Panc1 (cell line): ENCODE measurements at regions not wholly inside any gene's neighbourhood (a gene's known extent, or its start where the extent isn't known, plus 50 kb on each side); places are given as distances from the start of the nearest gene placed in this dataset.

Experiments
- ATAC-seq: fragments of 200-7000 bp; cut with Tn5 transposase; 2 replicates; pipeline ENCODE4 v1.9.1; 2020; ENCODE audit warnings: mild to moderate bottlenecking, moderate library complexity
- BruUV-seq: library from RNA; stranded (reverse); fragments of 400-500 nt; replicated peaks from 2 replicates; lab custom pipeline; 2021; lab: Mats Ljungman, UMichigan
- CTCF ChIA-PET: fragments of 300-600 bp; sonication (Branson Sonifier 250); formaldehyde crosslinking; loops from one replicate; lab custom pipeline; 2022; ENCODE audit warnings: antibody characterized with exemption; lab: Charles Lee
- POLR2A ChIA-PET: fragments of 300-600 bp; sonication (Branson Sonifier 250); formaldehyde crosslinking; loops from one replicate; lab custom pipeline; 2022; ENCODE audit warnings: antibody characterized with exemption; lab: Charles Lee
- DNase-seq: peaks from one replicate; pipeline ENCODE4 v3.0.0-alpha.2; 2010; ENCODE audit warnings: low read depth, low spot score
- H3K27ac ChIP-seq: 2 replicates; pipeline ENCODE4 v1.5.1; 2011; ENCODE audit warnings: mild to moderate bottlenecking, low read length, inconsistent platforms
- H3K27me3 ChIP-seq: fragments of 200-500 bp; sonication (Bioruptor generic); 2 replicates; pipeline ENCODE4 v1.6.0; 2014; ENCODE audit warnings: low read length, inconsistent platforms; ENCODE audit not compliant: control insufficient read depth, insufficient read depth
- H3K36me3 ChIP-seq: fragments of 200-500 bp; sonication (Bioruptor generic); 2 replicates; pipeline ENCODE4 v1.5.1; 2014; ENCODE audit warnings: inconsistent platforms, mild to moderate bottlenecking, low read length, moderate library complexity; ENCODE audit not compliant: control insufficient read depth, insufficient read depth
- H3K4me1 ChIP-seq: 2 replicates; pipeline ENCODE4 v1.5.1; 2011; ENCODE audit warnings: inconsistent platforms, mild to moderate bottlenecking, low read length, moderate library complexity; ENCODE audit not compliant: control insufficient read depth, insufficient read depth
- H3K4me3 ChIP-seq, 2 experiments: 2 replicates each; pipeline ENCODE4 v1.5.1; 2011 to 2012; ENCODE audit warnings: low read depth in 2 of 2, low read length in 2 of 2, mild to moderate bottlenecking in 2 of 2, inconsistent platforms in 1 of 2, moderate library complexity in 1 of 2
- H3K9me3 ChIP-seq: fragments of 200-500 bp; sonication (Bioruptor generic); 2 replicates; pipeline ENCODE4 v1.5.1; 2014; ENCODE audit warnings: low read depth, mild to moderate bottlenecking, inconsistent platforms, low read length, moderate library complexity; ENCODE audit not compliant: control insufficient read depth, insufficient read depth
- POLR2AphosphoS5 ChIP-seq: IDR thresholded peaks from 2 replicates; pipeline ENCODE4 v1.6.1; 2012; ENCODE audit warnings: mild to moderate bottlenecking, low read depth, low read length, moderate library complexity
- SIN3A ChIP-seq: IDR thresholded peaks from 2 replicates; pipeline ENCODE4 v1.6.1; 2012; ENCODE audit warnings: low read depth, mild to moderate bottlenecking, low read length, moderate library complexity, borderline replicate concordance; ENCODE audit not compliant: insufficient read depth
- TCF7L2 ChIP-seq: IDR thresholded peaks from 2 replicates; pipeline ENCODE4 v1.6.1; 2011; ENCODE audit warnings: mild to moderate bottlenecking, low read depth, low read length, inconsistent platforms
- in situ Hi-C: cut with HindIII; loops from 2 replicates; pipeline ENCODE4 v1.10.0; 2016; ENCODE audit warnings: low sequenced_read_pairs, low pct_unique_long_range_greater_than_20kb
- intact Hi-C: fragments of 100-400 bp; cut with micrococcal nuclease; formaldehyde crosslinking; loops from one replicate; pipeline ENCODE4 v1.10.0; 2022; ENCODE audit not compliant: unreplicated experiment
- TF ChIP-seq, protein P1 (sequence below), 2 experiments: IDR thresholded peaks; 2 replicates each; pipeline ENCODE4 v1.6.1; 2011 to 2012; ENCODE audit warnings: low read depth in 2 of 2, control low read depth in 1 of 2, low read length in 1 of 2, mild to moderate bottlenecking in 1 of 2, moderate library complexity in 1 of 2; ENCODE audit not compliant: insufficient read depth in 1 of 2
- TF ChIP-seq, protein P2 (sequence below): fragments of 450-650 bp; IDR thresholded peaks from 2 replicates; pipeline ENCODE4 v1.5.1; 2017; ENCODE audit warnings: mild to moderate bottlenecking

DNA sequence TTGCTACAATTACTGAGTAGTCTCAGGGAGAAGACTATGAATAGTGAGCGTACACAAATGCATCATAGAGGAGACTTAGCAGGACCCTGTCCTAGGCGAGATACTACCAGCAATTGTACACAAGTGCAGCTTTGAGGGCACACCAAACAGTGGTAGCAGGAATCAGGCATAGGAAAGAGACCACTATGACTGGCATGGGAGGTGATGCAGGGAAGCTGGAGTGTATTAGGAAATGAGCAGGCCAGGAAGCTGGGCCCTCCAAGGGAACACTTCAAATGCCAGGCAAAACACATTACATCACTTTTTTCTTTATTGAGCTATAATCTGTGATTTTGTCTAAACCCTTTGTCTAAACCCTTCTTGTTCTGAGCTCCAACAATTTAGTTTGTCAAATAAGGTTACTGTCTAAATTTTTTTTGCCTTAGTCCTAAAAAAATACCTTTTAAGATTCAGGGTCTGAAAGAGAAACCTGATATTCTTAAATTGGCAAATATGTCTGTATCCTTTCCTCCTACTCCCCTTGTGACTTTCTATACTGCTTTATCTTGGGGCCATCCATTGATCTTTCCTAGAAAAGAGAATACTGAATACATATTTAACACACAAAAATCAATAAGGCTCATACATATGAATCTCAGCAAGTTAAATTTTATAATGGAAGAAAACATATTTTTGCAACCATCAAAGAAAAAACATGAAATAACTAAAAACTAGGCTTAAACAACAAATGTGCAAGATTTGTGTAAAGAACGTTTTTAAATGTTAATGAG lies 193.8 kb upstream of the PHYHIPL start:
- Histone ChIP-seq H3K4me1 (no peaks in the 10 kb centered on the region), H3K9me3 (no peaks in the 10 kb centered on the region), H3K27me3 (no peaks in the 10 kb centered on the region), H3K27ac (no peak overlapping the region), H3K4me3 (no peak overlapping the region), H3K36me3 (no peaks in the 10 kb centered on the region)
- in situ Hi-C loops (no loop called here), intact Hi-C loops (no loop called here)
- ChIA-PET POLR2A (no interaction called here), CTCF (no interaction called here)
- no TSS peak for BruUV-seq
- no peak for TF ChIP-seq SIN3A
- no peak for TF ChIP-seq POLR2AphosphoS5
- TF ChIP-seq, protein P1, sequence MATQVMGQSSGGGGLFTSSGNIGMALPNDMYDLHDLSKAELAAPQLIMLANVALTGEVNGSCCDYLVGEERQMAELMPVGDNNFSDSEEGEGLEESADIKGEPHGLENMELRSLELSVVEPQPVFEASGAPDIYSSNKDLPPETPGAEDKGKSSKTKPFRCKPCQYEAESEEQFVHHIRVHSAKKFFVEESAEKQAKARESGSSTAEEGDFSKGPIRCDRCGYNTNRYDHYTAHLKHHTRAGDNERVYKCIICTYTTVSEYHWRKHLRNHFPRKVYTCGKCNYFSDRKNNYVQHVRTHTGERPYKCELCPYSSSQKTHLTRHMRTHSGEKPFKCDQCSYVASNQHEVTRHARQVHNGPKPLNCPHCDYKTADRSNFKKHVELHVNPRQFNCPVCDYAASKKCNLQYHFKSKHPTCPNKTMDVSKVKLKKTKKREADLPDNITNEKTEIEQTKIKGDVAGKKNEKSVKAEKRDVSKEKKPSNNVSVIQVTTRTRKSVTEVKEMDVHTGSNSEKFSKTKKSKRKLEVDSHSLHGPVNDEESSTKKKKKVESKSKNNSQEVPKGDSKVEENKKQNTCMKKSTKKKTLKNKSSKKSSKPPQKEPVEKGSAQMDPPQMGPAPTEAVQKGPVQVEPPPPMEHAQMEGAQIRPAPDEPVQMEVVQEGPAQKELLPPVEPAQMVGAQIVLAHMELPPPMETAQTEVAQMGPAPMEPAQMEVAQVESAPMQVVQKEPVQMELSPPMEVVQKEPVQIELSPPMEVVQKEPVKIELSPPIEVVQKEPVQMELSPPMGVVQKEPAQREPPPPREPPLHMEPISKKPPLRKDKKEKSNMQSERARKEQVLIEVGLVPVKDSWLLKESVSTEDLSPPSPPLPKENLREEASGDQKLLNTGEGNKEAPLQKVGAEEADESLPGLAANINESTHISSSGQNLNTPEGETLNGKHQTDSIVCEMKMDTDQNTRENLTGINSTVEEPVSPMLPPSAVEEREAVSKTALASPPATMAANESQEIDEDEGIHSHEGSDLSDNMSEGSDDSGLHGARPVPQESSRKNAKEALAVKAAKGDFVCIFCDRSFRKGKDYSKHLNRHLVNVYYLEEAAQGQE (IDR thresholded peaks at IDR 0.05; ENCODE audit: insufficient read depth in 1 of 2, low read depth in 2 of 2, low read length in 1 of 2): no peak
- no peak for TF ChIP-seq TCF7L2
- TF ChIP-seq, protein P2, sequence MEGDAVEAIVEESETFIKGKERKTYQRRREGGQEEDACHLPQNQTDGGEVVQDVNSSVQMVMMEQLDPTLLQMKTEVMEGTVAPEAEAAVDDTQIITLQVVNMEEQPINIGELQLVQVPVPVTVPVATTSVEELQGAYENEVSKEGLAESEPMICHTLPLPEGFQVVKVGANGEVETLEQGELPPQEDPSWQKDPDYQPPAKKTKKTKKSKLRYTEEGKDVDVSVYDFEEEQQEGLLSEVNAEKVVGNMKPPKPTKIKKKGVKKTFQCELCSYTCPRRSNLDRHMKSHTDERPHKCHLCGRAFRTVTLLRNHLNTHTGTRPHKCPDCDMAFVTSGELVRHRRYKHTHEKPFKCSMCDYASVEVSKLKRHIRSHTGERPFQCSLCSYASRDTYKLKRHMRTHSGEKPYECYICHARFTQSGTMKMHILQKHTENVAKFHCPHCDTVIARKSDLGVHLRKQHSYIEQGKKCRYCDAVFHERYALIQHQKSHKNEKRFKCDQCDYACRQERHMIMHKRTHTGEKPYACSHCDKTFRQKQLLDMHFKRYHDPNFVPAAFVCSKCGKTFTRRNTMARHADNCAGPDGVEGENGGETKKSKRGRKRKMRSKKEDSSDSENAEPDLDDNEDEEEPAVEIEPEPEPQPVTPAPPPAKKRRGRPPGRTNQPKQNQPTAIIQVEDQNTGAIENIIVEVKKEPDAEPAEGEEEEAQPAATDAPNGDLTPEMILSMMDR: no peak
- no peak for DNase-seq
- ATAC-seq: no peak

DNA sequence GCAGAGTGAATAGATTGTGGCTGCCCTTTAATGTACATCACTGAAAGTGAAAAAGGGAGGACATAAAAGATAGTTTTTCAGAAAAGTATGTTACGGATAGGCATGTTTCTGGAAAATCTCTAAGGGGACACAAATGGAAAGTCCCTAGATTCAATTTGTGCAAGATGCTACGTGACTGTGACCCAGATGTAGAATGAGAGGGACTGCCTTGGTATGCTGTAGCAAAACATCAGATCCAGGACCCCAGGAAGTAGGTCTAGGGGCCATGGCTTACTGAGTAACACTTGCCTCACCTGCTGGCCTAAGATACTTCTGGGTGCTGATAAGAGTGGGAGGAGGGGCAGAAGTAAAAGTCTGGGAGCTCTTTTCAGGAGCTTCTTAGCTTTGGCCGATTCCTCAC lies 191.2 kb upstream of the PHYHIPL start:
- H3K27ac ChIP-seq: no peak overlapping the region
- CTCF ChIA-PET: no interaction called here
- no peak for TF ChIP-seq TCF7L2
- TF ChIP-seq, protein P1 (IDR thresholded peaks at IDR 0.05; ENCODE audit: insufficient read depth in 1 of 2, low read depth in 2 of 2, low read length in 1 of 2): no peak
- TF ChIP-seq SIN3A: no peak
- in situ Hi-C loops: no loop called here
- DNase-seq (no peak), ATAC-seq (no peak)
- POLR2A ChIA-PET: no interaction called here
- intact Hi-C loops: no loop called here
- H3K27me3 ChIP-seq: no peaks in the 10 kb centered on the region
- no peaks in the 10 kb centered on the region for H3K9me3 ChIP-seq
- no peaks in the 10 kb centered on the region for H3K4me1 ChIP-seq
- no peaks in the 10 kb centered on the region for H3K36me3 ChIP-seq
- no peak overlapping the region for H3K4me3 ChIP-seq
- no TSS peak for BruUV-seq
